NCI-H1930 (cell line): ENCODE measurements at regions not wholly inside any gene's neighbourhood (a gene's known extent, or its start where the extent isn't known, plus 50 kb on each side); places are given as distances from the start of the nearest gene placed in this dataset.
"Not testable (repeated sequence)": the region's sequence is repeated elsewhere in the genome, so short reads cannot be mapped to it uniquely, and the experiment has no call there.

Source experiments
- DNase-seq, 2 experiments: peaks; one replicate each; lab custom pipeline; 2025; lab: John Stamatoyannopoulos, UW

- not testable (repeated sequence) for DNase-seq
Observed at GRCh38 chr6:28623242-28623641, 97.6 kb downstream of the GPX5 start.

- DNase-seq, result not testable (repeated sequence)
Observed at GRCh38 chr6:28626386-28626785, 100.7 kb downstream of the GPX5 start.

- DNase-seq, result no peak
Observed at GRCh38 chr6:28632326-28632851, 106.7 kb downstream of the GPX5 start.

GRCh38 chr6:28633445-28634215, 107.9 kb downstream of the GPX5 start:
- DNase-seq, result no peak

- no peak for DNase-seq
Observed at GRCh38 chr6:28634411-28634760, 108.7 kb downstream of the GPX5 start.

GRCh38 chr6:28634761-28635546, 109.3 kb downstream of the GPX5 start:
- no peak for DNase-seq

- no peak for DNase-seq
Observed at GRCh38 chr6:28635547-28636158, 110.0 kb downstream of the GPX5 start.

DNA sequence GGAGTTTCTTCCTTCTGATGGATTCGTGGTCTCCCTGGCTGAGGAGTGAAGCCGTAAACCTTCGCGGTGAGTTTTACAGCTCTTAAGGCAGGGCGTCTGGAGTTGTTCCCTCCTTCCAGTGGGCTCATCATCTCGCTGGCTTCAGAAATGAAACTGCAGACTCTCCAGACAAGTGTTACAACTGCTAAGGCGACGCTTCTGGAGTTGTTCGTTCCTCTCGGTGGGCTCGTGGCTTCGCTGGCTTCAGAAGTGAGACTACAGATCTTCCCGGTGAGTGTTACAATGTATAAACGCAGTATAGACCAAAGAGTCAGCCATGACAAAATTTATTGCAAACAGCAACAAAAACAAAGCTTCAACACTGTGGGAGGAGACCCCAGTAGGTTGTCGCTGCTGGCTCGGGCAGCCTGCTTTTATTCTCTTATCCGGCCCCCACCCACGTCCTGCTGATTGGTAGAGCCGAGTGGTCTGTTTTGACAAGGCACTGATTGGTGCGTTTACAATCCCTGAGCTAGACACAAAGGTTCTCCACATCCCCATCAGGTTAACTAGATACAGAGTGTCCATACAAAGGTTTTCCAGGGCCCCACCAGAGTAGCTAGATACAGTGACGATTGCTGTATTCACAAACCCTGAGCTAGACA, 113.2 kb downstream of the GPX5 start:
- no peak for DNase-seq

GRCh38 chr6:28639445-28640290, 114.0 kb downstream of the GPX5 start:
- not testable (repeated sequence) for DNase-seq

GRCh38 chr6:28643017-28643740, 117.5 kb downstream of the GPX5 start:
- no peak for DNase-seq

GRCh38 chr6:28646650-28647049, 121.0 kb downstream of the GPX5 start:
- no peak for DNase-seq

- peak; percentile 38 to 75 for DNase-seq
Observed at GRCh38 chr6:28648035-28648877, 122.6 kb downstream of the GPX5 start.

DNA sequence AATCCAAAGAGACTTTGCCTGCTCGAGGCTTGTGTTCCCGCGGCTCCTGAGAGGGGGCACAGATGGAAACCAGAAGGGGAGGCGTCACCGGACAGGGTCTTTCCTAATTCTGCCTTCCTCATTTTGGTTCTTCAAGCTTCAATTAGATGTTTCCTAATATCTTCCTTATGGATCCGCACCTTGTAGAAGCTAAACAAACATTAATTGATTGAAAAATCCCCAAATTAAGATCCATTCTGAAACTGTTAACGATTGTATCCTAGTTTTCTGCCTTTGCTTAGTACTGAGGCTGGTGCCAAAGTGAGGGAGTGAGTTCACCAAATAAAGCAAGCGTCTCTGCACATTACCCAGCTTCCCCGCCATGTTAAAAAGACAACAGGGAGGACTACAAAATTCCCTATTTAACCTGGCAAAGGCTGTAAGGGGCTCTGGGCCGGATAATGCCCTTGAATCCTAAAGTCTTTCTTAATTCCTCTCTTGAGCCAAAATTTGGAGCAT, 123.2 kb downstream of the GPX5 start:
- no peak for DNase-seq

DNA sequence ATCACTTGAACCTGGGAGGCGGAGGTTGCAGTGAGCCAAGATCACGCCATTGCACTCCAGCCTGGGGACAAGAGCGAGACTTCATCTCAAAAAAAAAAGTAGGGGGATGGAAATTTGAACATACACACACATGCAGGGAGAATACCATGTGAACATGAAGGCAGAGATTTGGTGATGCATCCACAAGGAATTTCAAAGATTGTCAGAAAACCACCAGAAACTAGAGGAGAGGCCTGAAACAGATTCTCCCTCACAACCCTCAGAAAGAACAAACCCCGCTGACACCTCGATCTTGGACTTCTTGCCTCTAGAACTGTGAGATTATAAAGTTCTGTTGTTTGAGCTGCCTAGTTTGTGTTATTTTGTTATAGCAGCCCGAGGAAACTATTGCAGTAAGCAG, 125.5 kb downstream of the GPX5 start:
- no peak for DNase-seq

- DNase-seq, result no peak
Observed at GRCh38 chr6:28653876-28654275, 128.2 kb downstream of the GPX5 start.

GRCh38 chr6:28655164-28655563, 129.5 kb downstream of the GPX5 start:
- no peak for DNase-seq

GRCh38 chr6:28656715-28657114, 131.0 kb downstream of the GPX5 start:
- no peak for DNase-seq

DNA sequence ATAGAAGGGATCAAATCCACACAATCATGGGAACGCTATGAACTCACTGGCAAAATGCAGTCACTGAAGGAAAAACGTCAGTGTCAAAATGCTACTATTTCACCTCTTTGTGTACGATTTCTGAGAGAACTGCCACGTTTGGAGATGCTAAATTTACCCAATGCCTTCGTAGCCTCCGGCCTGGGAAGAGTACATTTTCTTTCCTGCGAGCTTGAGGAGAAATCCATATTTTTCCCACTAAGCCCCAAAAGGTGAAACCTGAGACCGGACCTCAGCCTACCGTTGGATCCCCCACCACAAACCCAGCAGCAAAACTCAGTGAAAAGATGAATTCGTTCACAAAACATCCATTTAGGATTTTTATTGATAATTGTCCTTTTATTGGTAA, 131.7 kb downstream of the GPX5 start:
- no peak for DNase-seq

DNA sequence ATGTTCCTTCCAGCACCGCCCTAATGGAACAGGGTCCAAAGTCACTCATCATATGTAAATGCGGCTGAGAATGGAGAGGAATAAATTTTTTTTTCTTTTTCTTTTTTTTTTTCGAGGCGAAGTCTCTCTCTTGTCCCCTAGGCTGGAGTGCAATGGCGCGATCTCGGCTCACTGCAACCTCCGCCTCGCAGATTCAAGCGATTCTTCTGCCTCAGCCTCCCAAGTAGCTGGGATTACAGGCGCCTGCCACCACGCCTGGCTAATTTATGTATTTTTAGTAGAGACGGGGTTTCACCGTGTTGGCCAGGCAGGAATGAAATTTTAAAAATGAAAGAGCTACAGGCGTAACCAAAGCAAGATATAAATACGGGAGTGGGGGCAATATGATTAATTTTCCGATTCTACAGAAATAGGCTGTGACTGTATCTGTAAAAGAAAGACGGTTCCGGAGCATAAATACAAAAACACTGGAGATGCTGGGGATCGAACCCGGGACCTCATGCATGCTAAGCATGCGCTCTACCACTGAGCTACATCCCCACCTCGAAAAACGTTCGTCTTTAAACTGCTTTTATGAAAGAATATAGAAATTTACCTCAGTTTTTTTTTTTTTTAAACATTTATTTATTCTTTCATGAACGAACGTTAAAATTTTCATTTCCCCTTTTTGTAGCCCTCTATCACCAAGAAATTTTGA, 132.2 kb downstream of the GPX5 start:
- peak; percentile 53 to 59 for DNase-seq
